Vagina (tissue), 2 donors: ENCODE measurements at regions not wholly inside any gene's neighbourhood (a gene's known extent, or its start where the extent isn't known, plus 50 kb on each side); places are given as distances from the start of the nearest gene placed in this dataset.

ENCODE experiments used
- POLR2AphosphoS5 ChIP-seq, 2 donors: sonication (generic); formaldehyde crosslinking; IDR thresholded peaks; one replicate each; pipeline ENCODE4 v1.9.0; 2017; ENCODE audit warnings: antibody characterized with exemption in 2 of 2, mild to moderate bottlenecking in 2 of 2, low read depth in 1 of 2; ENCODE audit not compliant: insufficient read depth in 1 of 2
- TF ChIP-seq, protein P1 (sequence below), 3 experiments: fragments of 450-650 bp in 2 of 3; fragments of 200-600 bp in 1 of 3; sonication (generic) in 1 of 3; IDR thresholded peaks; one replicate each; pipeline ENCODE4 v1.5.1; 2017 to 2019; ENCODE audit warnings: antibody characterized with exemption in 3 of 3, mild to moderate bottlenecking in 2 of 3, moderate library complexity in 2 of 3

DNA sequence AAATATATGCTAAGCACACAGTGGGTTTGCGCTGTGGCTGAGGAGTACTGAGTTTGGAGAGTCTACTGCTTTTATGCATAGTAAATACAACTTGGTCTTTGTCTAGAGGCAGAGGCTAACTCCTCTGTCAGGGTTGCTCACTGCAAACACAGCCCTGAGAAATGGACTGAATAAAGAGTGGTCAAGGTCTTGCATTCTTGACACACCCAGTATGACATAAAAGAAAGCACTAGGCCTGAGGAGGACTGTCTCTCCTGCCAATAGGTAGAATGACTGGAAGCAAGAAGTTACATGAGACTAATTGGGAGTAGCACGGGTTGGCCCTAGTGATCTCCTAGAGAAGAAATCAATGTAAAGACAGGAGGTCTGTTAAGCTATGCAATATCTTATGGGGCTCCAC is 367.2 kb upstream of the B3GALT2 start:
- TF ChIP-seq, protein P1, sequence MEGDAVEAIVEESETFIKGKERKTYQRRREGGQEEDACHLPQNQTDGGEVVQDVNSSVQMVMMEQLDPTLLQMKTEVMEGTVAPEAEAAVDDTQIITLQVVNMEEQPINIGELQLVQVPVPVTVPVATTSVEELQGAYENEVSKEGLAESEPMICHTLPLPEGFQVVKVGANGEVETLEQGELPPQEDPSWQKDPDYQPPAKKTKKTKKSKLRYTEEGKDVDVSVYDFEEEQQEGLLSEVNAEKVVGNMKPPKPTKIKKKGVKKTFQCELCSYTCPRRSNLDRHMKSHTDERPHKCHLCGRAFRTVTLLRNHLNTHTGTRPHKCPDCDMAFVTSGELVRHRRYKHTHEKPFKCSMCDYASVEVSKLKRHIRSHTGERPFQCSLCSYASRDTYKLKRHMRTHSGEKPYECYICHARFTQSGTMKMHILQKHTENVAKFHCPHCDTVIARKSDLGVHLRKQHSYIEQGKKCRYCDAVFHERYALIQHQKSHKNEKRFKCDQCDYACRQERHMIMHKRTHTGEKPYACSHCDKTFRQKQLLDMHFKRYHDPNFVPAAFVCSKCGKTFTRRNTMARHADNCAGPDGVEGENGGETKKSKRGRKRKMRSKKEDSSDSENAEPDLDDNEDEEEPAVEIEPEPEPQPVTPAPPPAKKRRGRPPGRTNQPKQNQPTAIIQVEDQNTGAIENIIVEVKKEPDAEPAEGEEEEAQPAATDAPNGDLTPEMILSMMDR (IDR thresholded peaks at IDR 0.05), result no peak
- no peak for TF ChIP-seq POLR2AphosphoS5 (IDR thresholded peaks at IDR 0.05; ENCODE audit: insufficient read depth in 1 of 2, low read depth in 1 of 2)
